ENCODE measurements at regions not wholly inside any gene's neighbourhood (a gene's known extent, or its start where the extent isn't known, plus 50 kb on each side); places are given as distances from the start of the nearest gene placed in this dataset.

DNA sequence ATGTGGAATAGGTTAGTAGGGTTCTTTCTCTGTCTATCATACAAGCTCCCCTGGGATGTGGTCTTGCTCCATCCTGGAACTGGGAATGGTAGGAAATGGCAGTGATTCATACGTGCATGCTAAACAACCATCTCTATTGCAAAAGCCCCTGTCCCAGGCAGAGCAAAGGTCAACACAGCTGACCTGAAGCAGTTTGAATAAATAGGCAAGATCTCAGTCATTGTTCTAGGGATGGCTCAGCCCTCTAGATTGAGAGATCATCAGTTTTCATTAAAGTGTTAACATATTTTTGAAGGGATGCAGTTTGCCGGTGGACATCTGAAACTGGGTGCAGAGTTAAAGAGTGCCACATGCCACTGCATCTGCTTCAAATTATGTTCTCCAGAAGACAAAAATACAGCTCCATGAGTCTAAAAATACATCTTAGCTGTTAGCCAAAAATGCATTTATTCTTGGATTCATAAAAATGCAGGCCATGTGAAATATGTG is 224.1 kb downstream of the ESM1 start:
- DNase-seq (peak in 1 of 2 donors; percentile 55), ATAC-seq (peak; percentile 49 to 75)
- Histone ChIP-seq H3K27ac (peak overlapping the region in 3 of 4 donors; percentile 2 to 14 (median 3)), H3K9me3 (no peaks in the 10 kb centered on the region), H3K36me3 (no peaks in the 10 kb centered on the region), H3K27me3 (no peaks in the 10 kb centered on the region), H3K4me1 (no peaks in the 10 kb centered on the region), H3K4me3 (no peak overlapping the region)
- intact Hi-C loops (cut with DNase I; ENCODE audit: low total_unique reads) (no loop called here), in situ Hi-C loops (cut with MboI; ENCODE audit: low sequenced_read_pairs in 4 of 4) (no loop called here)
- TF ChIP-seq CTCF (IDR thresholded peaks at IDR 0.05 in 4 of 5, conservative IDR thresholded peaks at IDR 0.05 in 1 of 5): no peak
- no peak for TF ChIP-seq POLR2A (IDR thresholded peaks at IDR 0.05)

DNA sequence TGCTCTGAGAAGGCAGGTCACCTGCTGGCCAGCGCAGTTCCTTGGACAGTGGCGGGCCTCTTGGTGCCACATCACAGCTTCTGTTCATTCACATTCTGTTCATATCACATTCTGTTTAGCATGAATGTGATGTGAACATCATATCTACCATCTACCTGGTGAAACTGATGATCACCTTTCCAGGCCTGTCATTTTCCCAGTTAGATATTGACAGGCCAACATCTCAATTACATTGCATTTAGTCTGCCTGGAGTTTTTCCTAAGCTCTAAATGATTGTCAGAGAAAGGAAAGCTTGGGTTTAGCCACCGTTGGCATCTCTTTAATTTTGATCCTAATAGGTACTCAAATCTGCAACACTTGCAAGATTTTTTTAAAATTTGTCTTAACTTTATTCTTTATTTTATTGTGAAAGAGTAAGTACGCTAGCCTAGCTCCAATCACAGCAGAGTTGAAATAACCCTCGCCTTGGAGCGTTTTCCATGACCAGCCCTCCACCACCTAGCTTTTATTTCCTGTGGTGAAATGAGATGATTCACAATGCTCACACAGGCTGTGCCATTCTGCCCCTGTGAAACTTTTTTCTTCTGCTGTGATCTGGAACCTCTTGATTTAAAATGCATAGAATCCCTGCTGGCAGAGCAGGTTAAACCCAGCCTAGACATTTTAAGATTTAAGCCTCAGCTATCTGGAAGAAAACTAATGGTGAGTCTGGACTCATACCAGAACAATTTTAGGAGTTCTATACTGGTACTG is 225.0 kb downstream of the ESM1 start:
- intact Hi-C loops (cut with DNase I; ENCODE audit: low total_unique reads): no loop called here
- H3K27me3 ChIP-seq: no peaks in the 10 kb centered on the region
- H3K4me3 ChIP-seq: no peak overlapping the region
- ATAC-seq: no peak
- no peak for DNase-seq
- peak overlapping the region in 2 of 4 donors; percentile 36 to 41 for H3K27ac ChIP-seq
- TF ChIP-seq POLR2A (IDR thresholded peaks at IDR 0.05) (no peak), CTCF (IDR thresholded peaks at IDR 0.05 in 4 of 5, conservative IDR thresholded peaks at IDR 0.05 in 1 of 5) (no peak)
- H3K36me3 ChIP-seq: no peaks in the 10 kb centered on the region
- no peaks in the 10 kb centered on the region for H3K4me1 ChIP-seq
- H3K9me3 ChIP-seq: no peaks in the 10 kb centered on the region
- in situ Hi-C loops (cut with MboI; ENCODE audit: low sequenced_read_pairs in 4 of 4): no loop called here

GRCh38 chr5:54758038-54758437 is 227.4 kb downstream of the ESM1 start:
- no peak for DNase-seq
- H3K4me1 ChIP-seq: no peaks in the 10 kb centered on the region
- in situ Hi-C loops (cut with MboI; ENCODE audit: low sequenced_read_pairs in 4 of 4): no loop called here
- no peaks in the 10 kb centered on the region for H3K9me3 ChIP-seq
- no peak for ATAC-seq
- intact Hi-C loops (cut with DNase I; ENCODE audit: low total_unique reads): no loop called here
- H3K27ac ChIP-seq: no peak overlapping the region
- no peaks in the 10 kb centered on the region for H3K36me3 ChIP-seq
- no peaks in the 10 kb centered on the region for H3K27me3 ChIP-seq
- no peak for TF ChIP-seq CTCF (IDR thresholded peaks at IDR 0.05 in 4 of 5, conservative IDR thresholded peaks at IDR 0.05 in 1 of 5)
- no peak for TF ChIP-seq POLR2A (IDR thresholded peaks at IDR 0.05)
- H3K4me3 ChIP-seq: no peak overlapping the region

DNA sequence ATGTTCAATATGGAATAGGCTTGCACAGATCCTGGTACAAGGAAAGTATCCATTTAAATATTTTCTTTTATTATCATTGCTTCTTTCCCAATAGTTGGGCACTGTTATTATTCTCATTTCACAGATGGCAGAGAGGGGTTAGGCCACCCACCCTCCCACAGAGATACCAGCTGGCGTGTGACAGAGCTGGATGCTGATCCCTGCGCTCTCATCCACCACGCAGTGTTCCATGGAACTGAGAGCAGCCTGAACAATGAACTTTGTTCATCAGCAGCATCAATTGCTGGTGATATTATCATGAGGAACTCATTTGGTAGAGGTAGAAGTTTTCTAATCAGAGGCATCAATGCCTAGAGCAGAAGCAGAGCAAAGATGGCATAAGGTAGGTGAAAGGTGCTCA is 227.9 kb downstream of the ESM1 start:
- in situ Hi-C loops (cut with MboI; ENCODE audit: low sequenced_read_pairs in 4 of 4): no loop called here
- Histone ChIP-seq H3K36me3 (no peaks in the 10 kb centered on the region), H3K27ac (no peak overlapping the region), H3K27me3 (no peaks in the 10 kb centered on the region), H3K4me3 (no peak overlapping the region), H3K9me3 (no peaks in the 10 kb centered on the region), H3K4me1 (no peaks in the 10 kb centered on the region)
- DNase-seq (no peak), ATAC-seq (no peak)
- TF ChIP-seq CTCF (IDR thresholded peaks at IDR 0.05 in 4 of 5, conservative IDR thresholded peaks at IDR 0.05 in 1 of 5) (no peak), POLR2A (IDR thresholded peaks at IDR 0.05) (no peak)
- intact Hi-C loops (cut with DNase I; ENCODE audit: low total_unique reads): no loop called here
